BLaER1 treated with 17β-estradiol and CSF1 and Interleukin-3, amounts not matched to agents 10 nM and 100 nM (cell line): ENCODE measurements at regions not wholly inside any gene's neighbourhood (a gene's known extent, or its start where the extent isn't known, plus 50 kb on each side); places are given as distances from the start of the nearest gene placed in this dataset.
"Not testable (repeated sequence)": the region's sequence is repeated elsewhere in the genome, so short reads cannot be mapped to it uniquely, and the experiment has no call there.

Source experiments
- H3K27ac ChIP-seq, 11 experiments: shearing (Covaris generic); formaldehyde crosslinking; 2 replicates each; pipeline ENCODE4 v1.8.1; 2022
- H3K27me3 ChIP-seq, 11 experiments: shearing (Covaris generic); formaldehyde crosslinking; 2 replicates each; pipeline ENCODE4 v1.8.1; 2022
- H3K36me3 ChIP-seq, 11 experiments: shearing (Covaris generic); formaldehyde crosslinking; 2 replicates each; pipeline ENCODE4 v1.8.1; 2022
- H3K4me1 ChIP-seq, 10 experiments: shearing (Covaris generic); formaldehyde crosslinking; 2 replicates each; pipeline ENCODE4 v1.8.1; 2022
- H3K4me2 ChIP-seq, 11 experiments: shearing (Covaris generic); formaldehyde crosslinking; 2 replicates each; pipeline ENCODE4 v1.8.1; 2022
- H3K4me3 ChIP-seq, 10 experiments: shearing (Covaris generic); formaldehyde crosslinking; 2 replicates each; pipeline ENCODE4 v1.8.1; 2022
- H3K9ac ChIP-seq, 11 experiments: shearing (Covaris generic); formaldehyde crosslinking; 2 replicates each; pipeline ENCODE4 v1.8.1; 2022
- H3K9me3 ChIP-seq, 11 experiments: shearing (Covaris generic); formaldehyde crosslinking; replicated peaks in 1 of 11; 2 replicates each; pipeline ENCODE4 v1.8.1; 2022
- H4K20me1 ChIP-seq, 11 experiments: shearing (Covaris generic); formaldehyde crosslinking; 2 replicates each; pipeline ENCODE4 v1.8.1; 2022

DNA sequence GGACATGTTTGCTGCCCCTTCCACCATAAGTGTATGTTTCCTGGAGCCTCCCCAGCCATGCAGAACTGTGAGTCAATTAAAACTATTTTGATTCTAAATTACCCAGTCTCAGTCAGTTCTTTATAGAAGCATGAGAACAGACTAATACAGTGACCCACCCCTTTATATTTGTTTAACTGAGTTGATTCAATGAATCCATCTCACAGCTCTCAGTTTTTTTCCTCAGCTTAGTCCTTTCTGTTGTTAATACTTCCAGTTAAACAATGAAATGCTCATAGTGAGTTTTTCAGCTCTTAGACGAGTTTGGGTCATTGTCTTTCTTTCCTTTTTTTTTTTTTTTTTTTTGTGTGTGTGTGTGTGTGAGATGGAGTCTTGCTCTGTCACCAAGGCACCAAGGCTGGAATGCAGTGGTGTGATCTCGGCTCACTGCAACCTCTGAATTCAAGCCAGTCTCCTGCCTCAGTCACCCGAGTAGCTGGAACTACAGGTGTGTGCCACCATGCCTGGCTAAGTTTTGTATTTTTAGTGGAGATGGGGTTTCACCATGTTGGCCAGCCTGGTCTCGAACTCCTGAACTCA, 627.4 kb downstream of the SPATA31A7 start:
- H3K27ac ChIP-seq, H3K9ac ChIP-seq, H3K9me3 ChIP-seq, H3K27me3 ChIP-seq, H3K4me2 ChIP-seq, H4K20me1 ChIP-seq, H3K4me3 ChIP-seq, H3K4me1 ChIP-seq, H3K36me3 ChIP-seq: not testable (repeated sequence)

DNA sequence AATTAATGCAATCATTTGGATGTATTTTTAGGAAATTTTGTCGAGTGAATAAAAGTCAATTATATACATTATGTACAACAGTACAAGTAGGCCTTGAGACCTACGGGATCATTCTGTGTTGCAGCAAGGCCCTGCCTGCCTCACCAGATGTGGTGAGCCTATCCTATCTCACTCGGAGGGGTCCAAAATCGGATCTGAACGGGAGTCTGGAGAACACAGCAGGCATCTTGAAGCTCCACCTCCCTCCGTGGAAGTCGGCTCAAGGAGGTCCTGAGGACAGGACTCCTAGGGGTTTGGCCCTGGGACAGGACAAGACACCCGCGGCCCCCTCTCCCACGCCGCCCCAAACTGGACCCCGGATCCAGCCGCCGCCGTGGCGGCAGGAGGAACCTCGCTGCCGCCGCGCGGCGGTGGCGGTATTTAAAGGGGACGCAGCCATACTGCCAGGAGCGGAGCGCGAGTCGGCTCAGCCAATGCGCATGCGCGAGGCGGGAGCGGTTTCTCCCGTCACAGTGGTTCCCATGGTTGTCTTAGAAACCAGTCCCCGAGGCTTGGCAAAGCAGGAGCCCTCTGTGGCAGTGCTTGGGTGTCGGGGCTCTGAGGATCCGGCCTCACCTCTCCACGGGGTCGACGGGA, 663.9 kb downstream of the SPATA31A7 start:
- not testable (repeated sequence) for H3K9me3 ChIP-seq, H3K9ac ChIP-seq, H3K36me3 ChIP-seq, H4K20me1 ChIP-seq, H3K4me1 ChIP-seq, H3K27ac ChIP-seq, H3K27me3 ChIP-seq
- Histone ChIP-seq H3K4me2 (peak overlapping the region in 2 of 11 experiments; percentile 23 to 39; a peak in 1 of 22 replicates), H3K4me3 (peak overlapping the region in 6 of 10 experiments; percentile 18 to 50 (median 40); a peak in 8 of 20 replicates)

DNA sequence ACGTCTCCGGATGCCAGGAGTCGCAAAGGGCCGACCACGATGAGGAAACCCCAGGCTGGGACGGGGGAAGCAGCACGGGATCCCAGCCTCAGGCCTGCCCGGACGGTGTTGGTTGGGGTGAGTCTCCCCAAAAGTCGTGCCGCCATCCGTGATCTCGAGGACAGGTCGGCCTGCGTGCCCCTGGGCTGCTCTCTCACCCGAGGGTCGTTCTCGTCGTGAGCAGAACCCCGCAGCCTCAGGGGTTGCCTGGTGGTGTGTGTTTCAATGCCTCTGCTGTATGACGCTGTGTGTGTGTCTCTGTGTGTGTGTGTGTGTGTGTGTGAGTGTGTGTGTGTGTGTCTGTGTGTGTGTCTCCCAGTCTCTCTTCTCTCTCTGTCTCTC, 664.4 kb downstream of the SPATA31A7 start:
- H3K9me3 ChIP-seq, H4K20me1 ChIP-seq, H3K36me3 ChIP-seq, H3K9ac ChIP-seq, H3K27ac ChIP-seq, H3K4me1 ChIP-seq, H3K27me3 ChIP-seq: not testable (repeated sequence)
- Histone ChIP-seq H3K4me3 (peak overlapping the region in 6 of 10 experiments; percentile 18 to 50 (median 40); a peak in 8 of 20 replicates), H3K4me2 (peak overlapping the region in 3 of 11 experiments; percentile 23 to 39 (median 34); a peak in 1 of 22 replicates)

DNA sequence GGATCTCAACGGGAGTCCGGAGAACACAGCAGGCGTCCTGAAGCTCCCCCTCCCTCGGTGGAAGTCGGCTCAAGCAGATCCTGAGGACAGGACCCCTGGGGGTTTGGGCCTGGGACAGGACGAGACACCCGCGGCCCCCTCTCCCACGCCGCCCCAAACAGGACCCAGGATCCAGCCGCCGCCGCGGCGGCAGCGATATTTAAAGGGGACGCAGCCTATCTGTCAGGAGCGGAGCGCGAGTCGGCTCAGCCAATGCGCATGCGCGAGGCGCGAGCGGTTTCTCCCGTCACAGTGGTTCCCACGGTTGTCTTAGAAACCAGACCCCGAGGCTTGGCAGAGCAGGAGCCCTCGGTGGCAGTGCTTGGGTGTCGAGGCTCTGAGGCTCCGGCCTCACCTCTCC, 666.4 kb downstream of the SPATA31A7 start:
- not testable (repeated sequence) for H3K4me3 ChIP-seq, H3K9me3 ChIP-seq, H3K27ac ChIP-seq, H3K36me3 ChIP-seq, H3K4me2 ChIP-seq, H3K9ac ChIP-seq, H4K20me1 ChIP-seq, H3K27me3 ChIP-seq, H3K4me1 ChIP-seq

DNA sequence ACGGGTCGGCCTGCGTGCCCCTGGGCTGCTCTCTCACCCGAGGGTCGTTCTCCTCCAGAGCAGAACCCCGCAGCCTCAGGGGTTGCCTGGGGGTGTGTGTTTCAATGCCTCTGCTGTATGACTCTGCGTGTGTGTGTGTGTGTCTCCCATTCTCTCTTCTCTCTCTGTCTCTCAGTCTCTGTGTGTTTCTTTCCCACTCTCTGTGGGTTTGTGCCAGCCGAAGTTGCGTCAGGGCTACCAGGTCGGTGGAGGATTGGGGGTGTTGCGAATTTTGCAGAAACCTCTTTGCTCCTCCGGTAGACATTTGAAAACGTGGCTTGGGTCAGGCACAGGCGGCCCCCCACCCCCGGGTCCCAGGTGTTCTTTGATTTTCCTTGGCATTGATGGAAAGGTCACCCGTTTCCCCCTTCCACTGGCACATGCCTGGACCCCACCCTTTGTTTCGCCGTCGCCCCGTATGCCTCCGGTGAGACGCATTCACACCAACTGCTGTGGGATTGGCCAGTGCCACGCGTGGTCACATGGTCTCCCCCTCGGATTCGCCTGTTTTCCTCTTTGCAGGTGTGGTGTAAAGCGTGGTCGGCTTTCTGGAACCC, 667.1 kb downstream of the SPATA31A7 start:
- H3K27ac ChIP-seq, H3K9me3 ChIP-seq, H3K36me3 ChIP-seq, H4K20me1 ChIP-seq, H3K4me1 ChIP-seq, H3K4me3 ChIP-seq, H3K9ac ChIP-seq, H3K4me2 ChIP-seq, H3K27me3 ChIP-seq: not testable (repeated sequence)

DNA sequence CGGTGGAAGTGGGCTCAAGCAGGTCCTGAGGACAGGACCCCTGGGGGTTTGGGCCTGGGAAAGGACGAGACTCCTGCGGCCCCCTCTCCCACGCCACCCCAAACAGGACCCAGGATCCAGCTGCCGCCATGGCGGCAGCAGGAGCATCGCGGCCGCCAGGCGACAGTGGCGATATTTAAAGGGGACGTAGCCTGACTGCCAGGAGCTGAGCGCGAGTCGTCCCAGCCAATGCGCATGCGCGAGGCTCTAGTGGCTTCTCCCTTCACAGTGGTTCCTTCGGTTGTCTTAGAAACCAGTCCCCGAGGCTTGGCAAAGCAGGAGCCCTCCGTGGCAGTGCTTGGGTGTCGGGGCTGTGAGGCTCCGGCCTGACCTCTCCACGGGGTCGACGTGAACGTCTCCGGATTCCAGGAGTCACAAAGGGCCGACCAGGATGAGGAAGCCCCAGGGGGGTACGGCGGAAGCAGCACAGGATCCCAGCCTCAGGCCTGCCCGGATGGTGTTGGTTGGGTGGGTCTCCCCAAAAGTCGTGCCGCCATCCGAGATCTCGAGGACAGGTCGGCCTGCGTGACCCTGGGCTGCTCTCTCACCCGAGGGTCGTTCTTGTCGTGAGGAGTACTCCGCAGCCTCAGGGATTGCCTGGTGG, 668.0 kb downstream of the SPATA31A7 start:
- not testable (repeated sequence) for H3K27me3 ChIP-seq, H3K9me3 ChIP-seq, H3K4me3 ChIP-seq, H3K4me1 ChIP-seq, H3K27ac ChIP-seq, H3K9ac ChIP-seq, H4K20me1 ChIP-seq, H3K36me3 ChIP-seq, H3K4me2 ChIP-seq

DNA sequence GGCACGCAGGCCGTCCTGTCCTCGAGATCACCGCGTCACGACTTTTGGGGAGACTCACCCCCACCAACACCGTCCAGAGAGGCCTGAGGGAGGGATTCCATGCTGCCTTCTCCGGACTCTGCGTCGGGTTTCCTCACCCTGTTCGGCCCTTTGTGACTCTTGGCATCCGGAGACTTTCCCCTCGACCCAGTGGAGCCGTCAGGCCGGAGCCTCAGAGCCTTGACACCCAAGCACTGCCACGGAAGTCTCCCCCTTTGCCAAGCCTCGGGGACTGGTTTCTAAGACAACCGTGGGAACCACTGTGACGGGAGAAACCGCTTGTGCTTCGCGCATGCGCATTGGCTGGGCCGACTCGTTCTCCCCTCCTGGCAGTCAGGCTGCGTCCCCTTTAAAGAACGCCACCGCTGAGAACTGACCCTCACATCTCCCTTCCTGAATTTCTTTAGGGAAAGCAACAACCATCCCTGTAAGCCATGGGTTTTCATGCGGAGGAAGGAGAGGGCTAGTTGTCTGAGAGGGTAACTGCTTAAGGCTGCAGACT, 672.7 kb downstream of the SPATA31A7 start:
- H3K27ac ChIP-seq, H3K27me3 ChIP-seq, H4K20me1 ChIP-seq, H3K4me3 ChIP-seq, H3K9me3 ChIP-seq, H3K36me3 ChIP-seq, H3K4me1 ChIP-seq, H3K9ac ChIP-seq, H3K4me2 ChIP-seq: not testable (repeated sequence)

DNA sequence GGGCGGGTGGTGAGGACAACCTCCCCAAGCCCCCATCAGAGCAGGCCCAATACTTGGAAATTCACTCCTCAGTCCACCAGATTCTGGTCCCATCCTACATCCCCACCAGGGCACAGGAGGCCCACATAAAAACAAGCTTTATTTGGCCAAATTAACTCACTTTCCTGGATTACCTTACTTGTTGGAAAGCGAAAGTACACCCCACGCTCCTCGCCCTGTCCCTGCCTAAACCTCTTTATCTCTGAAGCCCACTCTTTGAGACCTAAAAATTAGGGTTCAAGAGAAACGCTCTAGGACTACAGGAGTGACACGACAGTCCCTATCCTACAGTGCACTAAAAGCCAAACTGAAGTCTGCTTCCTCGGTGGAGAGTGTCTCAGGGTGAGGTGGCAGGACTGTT, 674.6 kb downstream of the SPATA31A7 start:
- H3K4me2 ChIP-seq, H3K27ac ChIP-seq, H3K36me3 ChIP-seq, H3K9ac ChIP-seq, H3K9me3 ChIP-seq, H3K4me1 ChIP-seq, H3K4me3 ChIP-seq, H4K20me1 ChIP-seq, H3K27me3 ChIP-seq: not testable (repeated sequence)

DNA sequence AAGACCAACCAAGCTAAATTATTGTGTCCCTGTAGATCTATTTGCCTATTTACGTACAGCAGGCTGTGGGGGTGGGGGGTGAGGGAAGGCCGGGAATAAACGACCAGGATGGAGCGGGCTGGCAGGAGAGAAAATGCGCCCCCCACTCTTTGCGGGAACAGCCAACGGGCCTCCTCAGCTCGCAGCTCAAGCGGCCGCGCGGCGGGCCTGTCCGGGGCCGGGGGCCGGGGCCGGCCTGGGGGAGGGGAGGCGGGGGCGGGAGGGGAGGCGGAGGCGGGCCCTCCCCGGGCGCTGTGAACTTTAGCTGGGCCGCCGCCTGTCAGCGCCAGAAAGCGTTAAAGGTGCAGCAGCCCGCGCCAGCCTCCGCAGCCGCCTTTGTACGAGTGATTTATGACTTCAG, 679.1 kb downstream of the SPATA31A7 start:
- H3K9me3 ChIP-seq, H3K4me2 ChIP-seq, H4K20me1 ChIP-seq, H3K4me3 ChIP-seq, H3K27ac ChIP-seq, H3K9ac ChIP-seq, H3K4me1 ChIP-seq, H3K27me3 ChIP-seq, H3K36me3 ChIP-seq: not testable (repeated sequence)

DNA sequence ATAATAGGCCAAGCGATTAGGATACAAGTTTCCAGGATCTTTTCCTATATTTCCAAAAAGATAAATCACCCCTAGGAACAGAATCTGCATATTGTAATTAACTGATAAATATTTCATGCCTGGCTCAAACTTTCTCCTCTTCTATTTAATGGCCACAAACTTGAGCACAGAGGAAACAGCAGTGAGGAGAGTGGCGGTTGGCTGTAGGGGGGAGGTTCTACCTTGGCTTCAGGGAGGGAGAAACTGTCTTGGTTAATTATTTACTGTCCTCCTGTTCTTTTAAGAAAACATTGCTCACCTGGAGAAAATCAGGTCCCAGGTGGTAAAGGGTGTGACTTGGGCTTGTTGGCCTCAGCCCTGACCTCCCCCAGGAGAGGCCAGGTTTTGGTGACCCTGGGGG, 682.5 kb downstream of the SPATA31A7 start:
- not testable (repeated sequence) for H3K27ac ChIP-seq

More for the DNA sequence above, 682.5 kb downstream of the SPATA31A7 start:
- not testable (repeated sequence) for H3K4me2 ChIP-seq, H3K27me3 ChIP-seq, H3K9ac ChIP-seq, H3K4me3 ChIP-seq, H3K36me3 ChIP-seq, H3K9me3 ChIP-seq, H3K4me1 ChIP-seq, H4K20me1 ChIP-seq
